NT2/D1 (cell line): ENCODE measurements at regions not wholly inside any gene's neighbourhood (a gene's known extent, or its start where the extent isn't known, plus 50 kb on each side); places are given as distances from the start of the nearest gene placed in this dataset.

Source experiments
- SUZ12 ChIP-seq: IDR thresholded peaks from 2 replicates; pipeline ENCODE4 v1.6.1; 2011; ENCODE audit not compliant: insufficient read length, insufficient read depth; ENCODE audit errors: extremely low read depth
- ZNF274 ChIP-seq: IDR thresholded peaks from 2 replicates; pipeline ENCODE4 v1.6.1; 2011; ENCODE audit warnings: mild to moderate bottlenecking, low read depth, low read length

DNA sequence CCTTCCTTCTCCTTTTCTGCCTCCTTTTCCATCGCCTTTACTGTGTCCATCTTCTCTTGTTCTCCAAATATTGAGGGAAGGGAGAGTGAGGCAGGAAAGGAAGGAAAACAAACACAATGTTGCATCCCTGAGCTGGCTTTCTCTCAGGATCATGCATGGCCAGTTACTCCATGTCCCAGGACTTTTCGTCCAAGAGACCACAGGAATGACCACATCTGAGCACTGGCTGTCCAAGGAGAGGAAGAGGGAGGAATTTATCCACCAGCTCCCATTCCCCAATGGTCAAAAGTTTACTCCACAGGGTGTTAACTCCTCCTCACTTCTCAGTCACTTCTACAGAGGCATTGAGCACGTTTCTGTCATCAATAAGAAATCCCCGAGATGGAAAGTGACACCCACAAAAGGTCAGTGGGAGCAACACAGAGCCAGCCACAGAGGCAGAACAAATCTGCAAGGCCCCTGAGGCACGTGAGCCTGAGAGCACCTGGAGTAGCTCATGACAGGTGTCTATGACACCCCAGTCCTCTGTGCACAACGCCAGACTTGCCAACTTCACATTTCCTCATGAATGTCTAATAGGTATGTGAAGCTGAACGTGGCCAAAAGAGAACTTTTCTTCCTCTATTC, 177.3 kb upstream of the NUDT4 start:
- TF ChIP-seq ZNF274 (no peak), SUZ12 (no peak)
